GM12878 (cell line): ENCODE measurements at regions not wholly inside any gene's neighbourhood (a gene's known extent, or its start where the extent isn't known, plus 50 kb on each side); places are given as distances from the start of the nearest gene placed in this dataset.

Experiments used
- CTCF ChIP-seq, 3 experiments: IDR thresholded peaks in 2 of 3; conservative IDR thresholded peaks in 1 of 3; 2 replicates each; pipeline ENCODE4 v1.5.1; 2011; ENCODE audit warnings: low read depth in 3 of 3, low read length in 3 of 3, mild to moderate bottlenecking in 3 of 3, control low read depth in 2 of 3, moderate library complexity in 2 of 3, inconsistent platforms in 1 of 3, mixed read lengths in 1 of 3; ENCODE audit not compliant: control insufficient read depth in 2 of 3, insufficient read depth in 1 of 3; ENCODE audit errors: extremely low read depth in 1 of 3
- EZH2 ChIP-seq: IDR thresholded peaks from 2 replicates; pipeline ENCODE4 v1.6.1; 2012; ENCODE audit warnings: low read depth, mild to moderate bottlenecking, control low read depth, inconsistent platforms, low read length, borderline replicate concordance; ENCODE audit not compliant: control insufficient read depth
- GABPA ChIP-seq: IDR thresholded peaks from 2 replicates; pipeline ENCODE4 v1.6.1; 2014; ENCODE audit warnings: antibody characterized with exemption, low read depth, mild to moderate bottlenecking, inconsistent platforms
- JUNB ChIP-seq: IDR thresholded peaks from 2 replicates; pipeline ENCODE4 v1.6.1; 2016; ENCODE audit warnings: antibody characterized with exemption, mild to moderate bottlenecking
- MAX ChIP-seq: IDR thresholded peaks from 2 replicates; pipeline ENCODE4 v1.6.1; 2012; ENCODE audit warnings: low read depth, low read length, improper control_type of control experiment
- NFYA ChIP-seq: IDR thresholded peaks from 2 replicates; pipeline ENCODE4 v1.6.1; 2011; ENCODE audit warnings: low read depth, mild to moderate bottlenecking, low read length, improper control_type of control experiment, borderline replicate concordance
- POLR2AphosphoS5 ChIP-seq: IDR thresholded peaks from 2 replicates; pipeline ENCODE4 v1.6.1; 2011; ENCODE audit warnings: mild to moderate bottlenecking, low read length, inconsistent platforms
- RFX5 ChIP-seq: IDR thresholded peaks from 2 replicates; pipeline ENCODE4 v1.6.1; 2011; ENCODE audit warnings: low read depth, low read length, improper control_type of control experiment
- SIN3A ChIP-seq: IDR thresholded peaks from 2 replicates; pipeline ENCODE4 v1.6.1; 2012; ENCODE audit warnings: low read depth, low read length, improper control_type of control experiment
- SMAD5 ChIP-seq: IDR thresholded peaks from 2 replicates; pipeline ENCODE4 v1.6.1; 2016; ENCODE audit warnings: antibody characterized with exemption, low read depth
- SMC3 ChIP-seq: IDR thresholded peaks from 2 replicates; pipeline ENCODE4 v1.6.1; 2011; ENCODE audit warnings: low read length, improper control_type of control experiment, borderline replicate concordance
- SPI1 ChIP-seq: IDR thresholded peaks from 2 replicates; pipeline ENCODE4 v1.6.1; 2011; ENCODE audit warnings: low read depth, mild to moderate bottlenecking, low read length, moderate library complexity, borderline replicate concordance; ENCODE audit not compliant: insufficient read depth
- SRF ChIP-seq, 2 experiments: IDR thresholded peaks; 2 replicates each; pipeline ENCODE4 v1.6.1; 2011; ENCODE audit warnings: low read depth in 2 of 2, low read length in 2 of 2, mild to moderate bottlenecking in 1 of 2, moderate library complexity in 1 of 2
- ZNF274 ChIP-seq: IDR thresholded peaks from one replicate; pipeline ENCODE4 v1.8.0; 2011; ENCODE audit not compliant: insufficient read length, insufficient read depth

DNA sequence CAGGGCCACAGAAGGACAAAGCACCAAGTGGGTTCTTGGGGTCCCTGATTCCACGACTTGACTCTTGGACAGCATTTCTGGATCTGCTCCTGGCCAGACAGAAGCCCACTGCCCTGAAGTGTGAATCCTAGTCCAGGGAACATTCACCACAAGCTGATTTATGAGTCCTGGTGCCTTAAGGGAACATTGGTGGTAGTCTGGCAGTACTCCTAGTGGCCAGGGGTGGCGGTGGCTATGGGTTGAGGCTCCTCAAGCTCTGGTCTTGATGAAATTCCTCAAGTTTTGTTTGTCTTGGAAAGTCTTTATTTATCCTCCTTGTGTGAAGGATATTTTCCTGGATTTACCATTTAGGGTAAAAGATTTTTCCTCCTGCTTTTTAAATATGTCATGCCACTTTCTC lies 307.5 kb downstream of the PYDC2 start:
- TF ChIP-seq EZH2 (no peak), JUNB (no peak), SRF (IDR thresholded peaks at IDR 0.05; ENCODE audit: low read depth in 2 of 2, low read length in 2 of 2) (no peak), SPI1 (no peak), GABPA (no peak), NFYA (no peak), RFX5 (no peak), CTCF (IDR thresholded peaks at IDR 0.05 in 2 of 3, conservative IDR thresholded peaks at IDR 0.05 in 1 of 3; ENCODE audit: control insufficient read depth in 2 of 3, extremely low read depth in 1 of 3, insufficient read depth in 1 of 3, low read depth in 3 of 3, low read length in 3 of 3) (peak in 2 of 3 experiments; percentile 29 to 36; a peak in 2 of 6 replicates), SIN3A (no peak), MAX (no peak), POLR2AphosphoS5 (no peak), SMAD5 (no peak), SMC3 (no peak), ZNF274 (no peak)
